ENCODE measurements at regions not wholly inside any gene's neighbourhood (a gene's known extent, or its start where the extent isn't known, plus 50 kb on each side); places are given as distances from the start of the nearest gene placed in this dataset.
A peak's percentile ranks its signal among the peaks of the same experiment; 100 is the strongest.

GRCh38 chr1:186611156-186611555 is 69.1 kb downstream of the PTGS2 start:
- Mint-ChIP-seq H3K4me3 (no peak overlapping the region), H3K36me3 (no peaks in the 10 kb centered on the region), H3K4me1 (ENCODE audit: unreplicated experiment) (no peaks in the 10 kb centered on the region), H3K27ac (no peak overlapping the region), H3K9me3 (no peaks in the 10 kb centered on the region), H3K27me3 (no peaks in the 10 kb centered on the region)
- no peak for TF ChIP-seq CTCF (conservative IDR thresholded peaks at IDR 0.05)
- no peak for DNase-seq (ENCODE audit: extremely low spot score, unreplicated experiment)

- Mint-ChIP-seq H3K4me1 (ENCODE audit: unreplicated experiment) (no peaks in the 10 kb centered on the region), H3K4me3 (no peak overlapping the region), H3K36me3 (no peaks in the 10 kb centered on the region), H3K9me3 (no peaks in the 10 kb centered on the region), H3K27ac (no peak overlapping the region), H3K27me3 (no peaks in the 10 kb centered on the region)
- DNase-seq (ENCODE audit: extremely low spot score, unreplicated experiment) = no peak
- no peak for TF ChIP-seq CTCF (conservative IDR thresholded peaks at IDR 0.05)
Observed at GRCh38 chr1:186609183-186609582, 71.0 kb downstream of the PTGS2 start.

- H3K9me3 Mint-ChIP-seq = no peaks in the 10 kb centered on the region
- no peak for DNase-seq (ENCODE audit: extremely low spot score, unreplicated experiment)
- H3K27ac Mint-ChIP-seq = no peak overlapping the region
- H3K4me3 Mint-ChIP-seq = no peak overlapping the region
- no peaks in the 10 kb centered on the region for H3K36me3 Mint-ChIP-seq
- no peaks in the 10 kb centered on the region for H3K27me3 Mint-ChIP-seq
- peak; percentile 78 for TF ChIP-seq CTCF (conservative IDR thresholded peaks at IDR 0.05)
- H3K4me1 Mint-ChIP-seq (ENCODE audit: unreplicated experiment) = no peaks in the 10 kb centered on the region
Observed at GRCh38 chr1:186605762-186606350, 74.4 kb downstream of the PTGS2 start.

DNA sequence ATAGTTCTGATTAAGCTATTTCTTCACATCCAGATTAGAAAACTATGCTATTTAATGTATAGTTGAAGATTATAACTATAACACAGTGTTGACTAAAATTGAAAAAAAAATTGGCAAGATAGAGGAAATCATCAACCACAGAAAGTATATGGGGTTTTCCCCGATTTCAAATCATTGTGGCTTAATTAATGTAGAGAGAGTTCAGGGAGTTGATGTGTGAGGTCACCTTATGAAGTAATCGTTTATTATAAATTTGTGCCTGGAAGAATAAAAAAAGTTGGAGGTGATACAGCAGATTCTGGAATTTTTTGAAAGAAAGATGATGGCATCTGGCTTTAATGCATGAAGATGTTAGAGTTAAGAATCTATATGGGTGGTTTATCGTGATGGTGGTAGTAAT is 84.3 kb downstream of the PTGS2 start:
- H3K27ac Mint-ChIP-seq = no peak overlapping the region
- no peaks in the 10 kb centered on the region for H3K4me1 Mint-ChIP-seq (ENCODE audit: unreplicated experiment)
- no peak for DNase-seq (ENCODE audit: extremely low spot score, unreplicated experiment)
- H3K36me3 Mint-ChIP-seq = no peaks in the 10 kb centered on the region
- H3K27me3 Mint-ChIP-seq = no peaks in the 10 kb centered on the region
- no peak for TF ChIP-seq CTCF (conservative IDR thresholded peaks at IDR 0.05)
- no peak overlapping the region for H3K4me3 Mint-ChIP-seq
- peaks cover 8% of the 10 kb centered on the region for H3K9me3 Mint-ChIP-seq

GRCh38 chr1:186578325-186579016 is 101.8 kb downstream of the PTGS2 start:
- H3K36me3 Mint-ChIP-seq = no peaks in the 10 kb centered on the region
- TF ChIP-seq CTCF (conservative IDR thresholded peaks at IDR 0.05) = no peak
- DNase-seq (ENCODE audit: extremely low spot score, unreplicated experiment) = no peak
- H3K27me3 Mint-ChIP-seq = no peaks in the 10 kb centered on the region
- no peak overlapping the region for H3K27ac Mint-ChIP-seq
- no peaks in the 10 kb centered on the region for H3K4me1 Mint-ChIP-seq (ENCODE audit: unreplicated experiment)
- no peak overlapping the region for H3K4me3 Mint-ChIP-seq
- no peaks in the 10 kb centered on the region for H3K9me3 Mint-ChIP-seq

All from type B pancreatic cell (in vitro differentiated cells).